SK-N-SH (cell line): ENCODE measurements at regions not wholly inside any gene's neighbourhood (a gene's known extent, or its start where the extent isn't known, plus 50 kb on each side); places are given as distances from the start of the nearest gene placed in this dataset.

Source experiments
- CTCF ChIP-seq: fragments of 200-600 bp; sonication (generic); IDR thresholded peaks from 2 replicates; pipeline ENCODE4 v1.6.1; 2017; ENCODE audit warnings: antibody characterized with exemption, mild to moderate bottlenecking, moderate library complexity
- GATA2 ChIP-seq: sonication (generic); formaldehyde crosslinking; IDR thresholded peaks from 2 replicates; pipeline ENCODE4 v1.5.0; 2020; ENCODE audit warnings: mild to moderate bottlenecking, missing genetic modification reagents
- MXI1 ChIP-seq: IDR thresholded peaks from 2 replicates; pipeline ENCODE4 v1.6.1; 2012; ENCODE audit warnings: mild to moderate bottlenecking, low read depth, low read length, improper control_type of control experiment
- RCOR1 ChIP-seq: fragments of 150-350 bp; IDR thresholded peaks from 2 replicates; pipeline ENCODE4 v1.6.1; 2017; ENCODE audit warnings: antibody characterized with exemption, low read length
- TAF1 ChIP-seq: IDR thresholded peaks from 2 replicates; pipeline ENCODE4 v1.6.1; 2012; ENCODE audit warnings: low read depth, mild to moderate bottlenecking, low read length, moderate library complexity, borderline replicate concordance

- TF ChIP-seq CTCF (no peak), MXI1 (no peak), GATA2 (no peak), RCOR1 (no peak), TAF1 (no peak)
Measured at GRCh38 chr10:6700066-6700465, 120.0 kb upstream of the PRKCQ start.
